ENCODE measurements at regions not wholly inside any gene's neighbourhood (a gene's known extent, or its start where the extent isn't known, plus 50 kb on each side); places are given as distances from the start of the nearest gene placed in this dataset.

GRCh38 chr1:209143916-209144315 lies 439.6 kb upstream of the CAMK1G start:
- no peak for TF ChIP-seq CTCF (IDR thresholded peaks at IDR 0.05; ENCODE audit: insufficient read depth, low read depth, low read length, missing control alignments)
- H3K4me3 ChIP-seq (ENCODE audit: low read length): no peak overlapping the region
- DNase-seq (ENCODE audit: low read depth): no peak

- DNase-seq (ENCODE audit: low read depth): peak; percentile 75
- H3K4me3 ChIP-seq (ENCODE audit: low read length): no peak overlapping the region
- TF ChIP-seq CTCF (IDR thresholded peaks at IDR 0.05; ENCODE audit: insufficient read depth, low read depth, low read length, missing control alignments): no peak
These were observed 433.4 kb upstream of the CAMK1G start for GRCh38 chr1:209150114-209150513.

GRCh38 chr1:209153411-209153810 lies 430.1 kb upstream of the CAMK1G start:
- no peak overlapping the region for H3K4me3 ChIP-seq (ENCODE audit: low read length)
- no peak for TF ChIP-seq CTCF (IDR thresholded peaks at IDR 0.05; ENCODE audit: insufficient read depth, low read depth, low read length, missing control alignments)
- DNase-seq (ENCODE audit: low read depth): no peak

GRCh38 chr1:209154912-209155311 lies 428.6 kb upstream of the CAMK1G start:
- no peak overlapping the region for H3K4me3 ChIP-seq (ENCODE audit: low read length)
- TF ChIP-seq CTCF (IDR thresholded peaks at IDR 0.05; ENCODE audit: insufficient read depth, low read depth, low read length, missing control alignments): no peak
- no peak for DNase-seq (ENCODE audit: low read depth)

GRCh38 chr1:209155546-209155945 lies 428.0 kb upstream of the CAMK1G start:
- DNase-seq (ENCODE audit: low read depth): no peak
- no peak overlapping the region for H3K4me3 ChIP-seq (ENCODE audit: low read length)
- no peak for TF ChIP-seq CTCF (IDR thresholded peaks at IDR 0.05; ENCODE audit: insufficient read depth, low read depth, low read length, missing control alignments)

- DNase-seq (ENCODE audit: low read depth): no peak
- H3K4me3 ChIP-seq (ENCODE audit: low read length): no peak overlapping the region
- TF ChIP-seq CTCF (IDR thresholded peaks at IDR 0.05; ENCODE audit: insufficient read depth, low read depth, low read length, missing control alignments): no peak
These were observed 426.5 kb upstream of the CAMK1G start for GRCh38 chr1:209156991-209157390.

- no peak for TF ChIP-seq CTCF (IDR thresholded peaks at IDR 0.05; ENCODE audit: insufficient read depth, low read depth, low read length, missing control alignments)
- no peak for DNase-seq (ENCODE audit: low read depth)
These were observed 425.8 kb upstream of the CAMK1G start for GRCh38 chr1:209157546-209158249.

More at GRCh38 chr1:209157546-209158249, 425.8 kb upstream of the CAMK1G start:
- no peak overlapping the region for H3K4me3 ChIP-seq (ENCODE audit: low read length)
